NB4 (cell line): ENCODE measurements at regions not wholly inside any gene's neighbourhood (a gene's known extent, or its start where the extent isn't known, plus 50 kb on each side); places are given as distances from the start of the nearest gene placed in this dataset.

ENCODE experiments used
- DNase-seq: peaks from one replicate; pipeline ENCODE4 v3.0.0; 2010; ENCODE audit warnings: low read depth
- H3K4me3 ChIP-seq: one replicate; pipeline ENCODE4 v1.5.1; 2011; ENCODE audit warnings: mild to moderate bottlenecking, low read depth, low read length, moderate library complexity
- CTCF ChIP-seq: IDR thresholded peaks from one replicate; pipeline ENCODE4 v1.5.1; 2012; ENCODE audit warnings: low read depth, low read length
- MYC ChIP-seq: IDR thresholded peaks from 2 replicates; pipeline ENCODE4 v1.6.1; 2011; ENCODE audit warnings: low read depth, low read length
- POLR2A ChIP-seq: IDR thresholded peaks from 2 replicates; pipeline ENCODE4 v1.6.1; 2011; ENCODE audit warnings: mild to moderate bottlenecking; ENCODE audit not compliant: insufficient read length; ENCODE audit errors: extremely low read depth
- TF ChIP-seq, protein P1 (sequence below): IDR thresholded peaks from 2 replicates; pipeline ENCODE4 v1.6.1; 2011; ENCODE audit warnings: low read depth, low read length

GRCh38 chr2:166637051-166637450, 143.0 kb upstream of the SCN7A start:
- TF ChIP-seq CTCF (no peak), MYC (no peak), POLR2A (no peak)
- TF ChIP-seq, protein P1, sequence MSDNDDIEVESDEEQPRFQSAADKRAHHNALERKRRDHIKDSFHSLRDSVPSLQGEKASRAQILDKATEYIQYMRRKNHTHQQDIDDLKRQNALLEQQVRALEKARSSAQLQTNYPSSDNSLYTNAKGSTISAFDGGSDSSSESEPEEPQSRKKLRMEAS, result no peak
- no peak overlapping the region for H3K4me3 ChIP-seq
- DNase-seq, result no peak

DNA sequence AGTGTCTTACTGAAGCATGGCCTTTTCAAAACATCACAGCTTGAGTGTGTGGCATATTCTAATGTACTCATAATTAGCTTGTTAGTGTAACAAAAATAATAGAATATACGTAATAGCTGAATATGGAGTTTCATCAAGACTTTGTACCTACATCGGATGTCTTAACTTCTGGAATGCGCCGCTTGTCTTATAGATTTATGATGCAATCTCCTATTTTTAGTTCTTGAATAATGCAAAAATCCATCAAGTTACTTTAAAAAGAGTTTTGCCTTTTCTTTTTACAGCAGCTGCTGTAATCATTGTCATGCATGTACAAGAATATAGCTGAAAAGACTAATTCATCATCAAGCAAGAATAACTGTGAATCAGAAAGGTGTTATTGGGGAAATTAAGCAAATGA, 140.7 kb upstream of the SCN7A start:
- no peak for DNase-seq
- H3K4me3 ChIP-seq, result no peak overlapping the region
- TF ChIP-seq MYC, result no peak
- no peak for TF ChIP-seq CTCF
- no peak for TF ChIP-seq POLR2A
- TF ChIP-seq, protein P1, result no peak

DNA sequence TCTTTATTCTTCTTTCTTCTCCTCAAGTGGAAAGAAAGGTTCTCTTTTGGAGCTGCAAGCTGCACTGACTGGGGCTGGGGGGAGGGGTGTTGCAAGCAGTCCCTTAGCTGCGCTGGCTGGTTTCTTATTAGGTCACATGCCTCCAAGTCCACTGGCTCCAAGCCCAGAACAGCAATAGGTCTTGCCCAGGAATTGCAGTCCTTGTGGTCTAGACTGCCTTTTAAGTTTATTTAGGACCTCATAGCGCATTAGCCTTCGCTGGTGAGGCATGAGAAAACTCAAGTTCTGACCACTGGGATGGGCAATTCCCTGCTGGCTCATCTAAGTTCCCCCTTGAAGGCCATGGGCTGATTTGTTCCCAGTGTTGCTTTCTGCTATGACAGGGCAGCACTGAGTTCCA, 138.6 kb upstream of the SCN7A start:
- H3K4me3 ChIP-seq, result no peak overlapping the region
- TF ChIP-seq MYC (no peak), CTCF (no peak), POLR2A (no peak)
- TF ChIP-seq, protein P1, result no peak
- DNase-seq, result no peak

DNA sequence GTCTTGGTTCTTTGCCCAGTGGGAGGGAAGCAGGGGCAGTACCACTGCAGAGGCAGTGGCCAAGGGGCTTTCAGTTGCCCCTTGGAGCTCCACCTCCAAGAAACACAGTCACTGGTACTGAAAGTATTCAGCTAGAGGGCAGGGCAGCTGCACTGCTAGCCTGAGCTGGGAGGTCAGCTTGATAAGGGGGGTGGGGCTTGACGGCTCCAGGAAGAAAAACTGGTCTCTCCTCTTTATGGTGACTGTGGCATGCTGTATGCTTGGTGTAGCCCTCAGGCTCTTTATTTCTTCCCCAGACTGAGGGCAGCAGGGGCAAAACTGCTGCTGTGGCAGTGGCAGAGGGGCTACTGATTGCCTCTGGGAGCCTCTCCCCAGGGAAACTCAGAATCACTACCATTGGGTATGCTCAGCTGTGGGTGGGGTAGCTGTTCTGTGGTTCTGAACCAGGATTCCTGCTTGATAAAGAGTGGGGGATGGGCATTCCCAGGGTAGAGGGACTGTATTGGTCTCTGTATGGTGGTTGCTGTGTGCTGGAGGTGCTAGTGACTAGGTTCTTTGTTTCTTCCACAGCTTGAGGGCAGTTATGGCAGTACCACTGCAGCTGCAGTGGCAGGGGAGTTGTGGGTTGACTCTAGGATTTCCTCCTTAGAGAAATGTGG, 134.6 kb upstream of the SCN7A start:
- no peak overlapping the region for H3K4me3 ChIP-seq
- no peak for DNase-seq
- no peak for TF ChIP-seq CTCF
- no peak for TF ChIP-seq MYC
- no peak for TF ChIP-seq POLR2A
- TF ChIP-seq, protein P1, result no peak

GRCh38 chr2:166627893-166628292, 133.8 kb upstream of the SCN7A start:
- TF ChIP-seq, protein P1, result no peak
- no peak for TF ChIP-seq CTCF
- TF ChIP-seq MYC, result no peak
- TF ChIP-seq POLR2A, result no peak
- DNase-seq, result peak; percentile 11
- no peak overlapping the region for H3K4me3 ChIP-seq

DNA sequence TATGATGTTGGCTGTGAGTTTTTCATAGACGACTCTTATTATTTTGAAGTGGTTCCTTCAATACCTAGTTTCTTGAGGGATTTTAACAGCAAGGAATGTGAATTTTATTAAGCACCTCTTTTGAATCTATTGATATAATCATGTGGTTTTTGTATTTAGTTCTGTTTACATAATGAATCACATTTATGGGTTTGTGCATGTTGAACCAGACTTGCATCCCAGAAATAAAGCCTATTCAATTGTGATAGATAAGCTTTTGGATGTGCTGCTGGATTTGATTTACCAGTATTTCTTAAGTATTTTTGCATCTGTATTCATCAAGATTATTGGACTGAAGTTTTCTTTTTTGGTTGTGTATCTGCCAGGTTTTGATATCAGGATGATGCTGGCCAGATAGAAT, 131.6 kb upstream of the SCN7A start:
- DNase-seq, result no peak
- TF ChIP-seq MYC (no peak), CTCF (no peak), POLR2A (no peak)
- TF ChIP-seq, protein P1, result no peak
- no peak overlapping the region for H3K4me3 ChIP-seq
